Fibroblast of the aortic adventitia (primary cell): ENCODE measurements at regions not wholly inside any gene's neighbourhood (a gene's known extent, or its start where the extent isn't known, plus 50 kb on each side); places are given as distances from the start of the nearest gene placed in this dataset.
A peak's percentile ranks its signal among the peaks of the same experiment; 100 is the strongest.

Experiments
- DNase-seq: peaks from one replicate; pipeline ENCODE4 v3.0.0-alpha.2; 2010; ENCODE audit warnings: low read depth
- H3K4me3 ChIP-seq: 2 replicates; pipeline ENCODE4 v1.5.1; 2011; ENCODE audit warnings: low read depth, mild to moderate bottlenecking, control low read depth, low read length, moderate library complexity
- CTCF ChIP-seq: IDR thresholded peaks from 2 replicates; pipeline ENCODE4 v1.5.1; 2011; ENCODE audit warnings: mild to moderate bottlenecking, low read length, control low read depth, inconsistent platforms; ENCODE audit not compliant: insufficient read depth

GRCh38 chr13:30816736-30817135 is 81.4 kb downstream of the ALOX5AP start:
- no peak overlapping the region for H3K4me3 ChIP-seq
- TF ChIP-seq CTCF, result no peak
- DNase-seq, result no peak

DNA sequence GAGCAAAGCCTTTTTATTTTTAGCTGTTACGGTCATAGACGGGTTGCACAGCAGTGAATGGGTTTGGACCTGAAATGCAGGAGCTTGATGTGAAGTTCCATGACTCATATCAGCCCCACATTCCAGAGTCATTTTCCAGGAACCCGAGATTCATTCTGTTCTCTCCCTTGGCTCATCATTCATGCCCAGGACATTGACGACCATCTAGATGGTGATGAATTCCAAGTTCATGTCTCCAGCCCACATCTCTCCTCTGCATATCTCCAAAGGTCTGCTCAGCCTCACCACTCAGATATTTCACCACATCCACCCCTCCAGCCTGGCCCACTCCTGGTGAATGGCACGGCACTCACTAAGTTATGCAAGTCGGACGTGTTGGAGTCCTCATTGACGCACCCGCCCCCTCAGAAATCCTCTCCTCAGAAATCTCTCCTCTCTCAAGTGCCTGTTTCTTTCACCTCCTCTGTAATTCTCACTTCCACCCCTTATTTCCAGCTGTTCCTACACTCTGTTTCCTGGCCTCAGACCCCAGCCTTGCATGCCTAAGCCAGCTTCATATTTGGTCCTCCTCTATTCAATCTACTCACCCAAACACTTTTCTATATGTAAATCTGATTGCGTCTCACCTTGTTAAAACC is 83.1 kb downstream of the ALOX5AP start:
- TF ChIP-seq CTCF, result no peak

GRCh38 chr13:30819136-30819888 is 84.0 kb downstream of the ALOX5AP start:
- no peak overlapping the region for H3K4me3 ChIP-seq
- no peak for TF ChIP-seq CTCF
- DNase-seq, result peak; percentile 15

More for the DNA sequence above, 83.1 kb downstream of the ALOX5AP start:
- H3K4me3 ChIP-seq, result no peak overlapping the region
- DNase-seq, result peak; percentile 94

GRCh38 chr13:30821421-30821820 is 84.7 kb upstream of the MEDAG start:
- no peak overlapping the region for H3K4me3 ChIP-seq
- DNase-seq, result no peak
- TF ChIP-seq CTCF, result no peak

- H3K4me3 ChIP-seq, result no peak overlapping the region
- no peak for DNase-seq
- TF ChIP-seq CTCF, result no peak
Observed at GRCh38 chr13:30824651-30825050, 81.4 kb upstream of the MEDAG start.

- no peak for DNase-seq
- TF ChIP-seq CTCF, result no peak
- no peak overlapping the region for H3K4me3 ChIP-seq
Observed at GRCh38 chr13:30826911-30827577, 79.0 kb upstream of the MEDAG start.
